WTC11 (cell line): ENCODE measurements at regions not wholly inside any gene's neighbourhood (a gene's known extent, or its start where the extent isn't known, plus 50 kb on each side); places are given as distances from the start of the nearest gene placed in this dataset.

ENCODE experiments used
- ATAC-seq: fragments of 200-7000 bp; cut with Tn5 transposase; 2 replicates; pipeline ENCODE4 v1.10.0; 2021; ENCODE audit warnings: mild to moderate bottlenecking, moderate library complexity
- CTCF ChIA-PET: fragments of 300-600 bp; sonication (Branson Sonifier 250); formaldehyde crosslinking; loops from one replicate; lab custom pipeline; 2021; ENCODE audit warnings: antibody characterized with exemption; lab: Charles Lee
- POLR2A ChIA-PET: fragments of 350-600 bp; sonication (Branson Sonifier 250); formaldehyde crosslinking; loops from one replicate; lab custom pipeline; 2021; ENCODE audit warnings: antibody characterized with exemption; lab: Charles Lee
- DNase-seq: peaks from one replicate; pipeline ENCODE4 v3.0.0; 2021; ENCODE audit warnings: low spot score
- H3K27ac Mint-ChIP-seq: 2 replicates; pipeline ENCODE4 v1.8.0; 2021; ENCODE audit warnings: mixed read lengths
- H3K27me3 Mint-ChIP-seq: 2 replicates; pipeline ENCODE4 v1.8.0; 2021; ENCODE audit warnings: low read depth, mild to moderate bottlenecking, moderate library complexity, mixed read lengths
- H3K36me3 Mint-ChIP-seq: 2 replicates; pipeline ENCODE4 v1.8.0; 2021; ENCODE audit warnings: mixed read lengths
- H3K4me1 Mint-ChIP-seq: 2 replicates; pipeline ENCODE4 v1.8.0; 2022; ENCODE audit warnings: mixed read lengths
- H3K4me3 Mint-ChIP-seq: 2 replicates; pipeline ENCODE4 v1.8.0; 2021; ENCODE audit warnings: mild to moderate bottlenecking, moderate library complexity, mixed read lengths
- H3K9me3 Mint-ChIP-seq: 2 replicates; pipeline ENCODE4 v1.8.0; 2021; ENCODE audit warnings: mixed read lengths
- ATF1 ChIP-seq: sonication (generic); formaldehyde crosslinking; IDR thresholded peaks from 2 replicates; pipeline ENCODE4 v1.8.1; 2023; ENCODE audit warnings: mild to moderate bottlenecking, moderate library complexity, missing genetic modification reagents
- GABPB1 ChIP-seq: sonication (generic); formaldehyde crosslinking; IDR thresholded peaks from 2 replicates; pipeline ENCODE4 v1.8.1; 2023; ENCODE audit warnings: mild to moderate bottlenecking, missing genetic modification reagents
- HMGA2 ChIP-seq: fragments of 250-450 bp; sonication (Bioruptor Pico); IDR thresholded peaks from 2 replicates; pipeline ENCODE4 v1.4.0; 2021; ENCODE audit warnings: mild to moderate bottlenecking, moderate library complexity
- MLX ChIP-seq: sonication (generic); formaldehyde crosslinking; IDR thresholded peaks from 2 replicates; pipeline ENCODE4 v1.8.1; 2023; ENCODE audit warnings: mild to moderate bottlenecking, missing genetic modification reagents, moderate library complexity
- NFATC4 ChIP-seq: fragments of 250-450 bp; sonication (Bioruptor Pico); IDR thresholded peaks from 2 replicates; pipeline ENCODE4 v1.9.0; 2021; ENCODE audit warnings: mild to moderate bottlenecking
- TCF7 ChIP-seq: sonication (generic); formaldehyde crosslinking; IDR thresholded peaks from 2 replicates; pipeline ENCODE4 v1.8.0; 2022; ENCODE audit warnings: mild to moderate bottlenecking, low read depth, missing genetic modification reagents, moderate library complexity
- TEAD4 ChIP-seq: sonication (generic); formaldehyde crosslinking; IDR thresholded peaks from 2 replicates; pipeline ENCODE4 v1.8.0; 2022; ENCODE audit warnings: mild to moderate bottlenecking, missing genetic modification reagents
- USF2 ChIP-seq: sonication (generic); formaldehyde crosslinking; IDR thresholded peaks from 2 replicates; pipeline ENCODE4 v1.8.1; 2023; ENCODE audit warnings: mild to moderate bottlenecking, missing genetic modification reagents, moderate library complexity
- ZBTB21 ChIP-seq: sonication (generic); formaldehyde crosslinking; IDR thresholded peaks from 2 replicates; pipeline ENCODE4 v1.8.1; 2023; ENCODE audit warnings: mild to moderate bottlenecking, missing genetic modification reagents, borderline replicate concordance
- ZNF219 ChIP-seq: sonication (generic); formaldehyde crosslinking; IDR thresholded peaks from 2 replicates; pipeline ENCODE4 v1.8.0; 2023; ENCODE audit warnings: missing genetic modification reagents, mild to moderate bottlenecking, borderline replicate concordance
- TF ChIP-seq, protein P1 (sequence below): sonication (generic); formaldehyde crosslinking; IDR thresholded peaks from 2 replicates; pipeline ENCODE4 v1.8.1; 2023; ENCODE audit warnings: mild to moderate bottlenecking, moderate library complexity, missing genetic modification reagents
- TF ChIP-seq, protein P2 (sequence below): sonication (generic); formaldehyde crosslinking; IDR thresholded peaks from 2 replicates; pipeline ENCODE4 v1.8.0; 2022; ENCODE audit warnings: missing genetic modification reagents

DNA sequence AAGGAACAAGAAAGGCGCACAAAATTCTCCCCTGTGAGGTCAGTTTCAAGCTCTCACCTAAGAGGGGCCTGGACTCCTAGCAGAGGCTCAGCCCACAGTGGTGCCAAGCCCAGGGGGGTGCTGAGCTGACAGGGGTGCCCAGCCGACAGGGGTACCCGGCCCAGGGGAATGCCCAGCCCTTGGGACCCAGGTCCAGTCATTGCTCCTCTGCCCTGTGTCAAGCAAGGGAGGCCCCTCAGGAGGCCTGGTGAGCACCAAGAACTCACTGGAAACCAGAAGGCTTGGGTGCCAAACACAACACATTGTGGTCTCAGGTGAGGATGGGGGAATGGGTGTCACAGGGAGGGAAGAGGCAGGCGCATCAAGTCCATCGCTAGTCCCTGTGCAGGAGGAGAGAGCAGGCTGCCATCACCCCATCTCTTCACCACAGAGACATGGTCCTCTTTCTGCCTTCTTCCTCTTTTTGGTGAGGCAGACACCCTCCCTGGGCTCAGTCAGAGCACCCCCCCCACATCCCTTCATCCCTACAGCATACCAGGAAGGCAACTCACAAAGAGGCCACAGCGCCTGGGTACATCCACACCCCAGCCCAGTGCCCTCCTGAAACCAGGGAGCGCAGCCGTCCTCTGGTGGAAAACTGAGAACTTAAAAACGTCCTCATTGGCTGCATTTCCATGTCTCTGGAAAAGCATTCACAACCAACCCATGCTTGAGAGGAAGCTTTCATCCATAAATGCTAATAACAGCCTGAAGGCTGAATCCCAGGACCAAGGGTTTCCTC lies 111.3 kb downstream of the BANF2 start:
- no peaks in the 10 kb centered on the region for H3K36me3 Mint-ChIP-seq
- TF ChIP-seq TEAD4, result no peak
- TF ChIP-seq, all 79 proteins: peak for 0
- Mint-ChIP-seq H3K4me3 (no peak overlapping the region), H3K27me3 (no peaks in the 10 kb centered on the region), H3K27ac (no peak overlapping the region), H3K9me3 (no peaks in the 10 kb centered on the region), H3K4me1 (peaks cover 18% of the 10 kb centered on the region)
- POLR2A ChIA-PET, result no interaction called here
- no peak for DNase-seq
- CTCF ChIA-PET, result interaction anchor here (1.0 kb wide), 1 partner anchor 74 kb away, joined by 5 read pairs; no protein-coding TSS in a partner anchor
- ATAC-seq, result no peak

GRCh38 chr20:17810062-17810631 lies 110.4 kb downstream of the BANF2 start:
- ATAC-seq (no peak), DNase-seq (no peak)
- H3K27me3 Mint-ChIP-seq, result no peaks in the 10 kb centered on the region
- no peak for TF ChIP-seq NFATC4 (CRISPR knock-in tag)
- peak; percentile 36; the same call in 1 of the 2 replicates for TF ChIP-seq USF2 (CRISPR knock-in tag)
- peak; percentile 10; the same call in 1 of the 2 replicates for TF ChIP-seq GABPB1
- TF ChIP-seq, protein P1, sequence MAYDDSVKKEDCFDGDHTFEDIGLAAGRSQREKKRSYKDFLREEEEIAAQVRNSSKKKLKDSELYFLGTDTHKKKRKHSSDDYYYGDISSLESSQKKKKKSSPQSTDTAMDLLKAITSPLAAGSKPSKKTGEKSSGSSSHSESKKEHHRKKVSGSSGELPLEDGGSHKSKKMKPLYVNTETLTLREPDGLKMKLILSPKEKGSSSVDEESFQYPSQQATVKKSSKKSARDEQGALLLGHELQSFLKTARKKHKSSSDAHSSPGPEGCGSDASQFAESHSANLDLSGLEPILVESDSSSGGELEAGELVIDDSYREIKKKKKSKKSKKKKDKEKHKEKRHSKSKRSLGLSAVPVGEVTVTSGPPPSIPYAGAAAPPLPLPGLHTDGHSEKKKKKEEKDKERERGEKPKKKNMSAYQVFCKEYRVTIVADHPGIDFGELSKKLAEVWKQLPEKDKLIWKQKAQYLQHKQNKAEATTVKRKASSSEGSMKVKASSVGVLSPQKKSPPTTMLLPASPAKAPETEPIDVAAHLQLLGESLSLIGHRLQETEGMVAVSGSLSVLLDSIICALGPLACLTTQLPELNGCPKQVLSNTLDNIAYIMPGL, result no peak
- no peak for TF ChIP-seq ATF1 (CRISPR knock-in tag)
- no peak for TF ChIP-seq TCF7 (CRISPR knock-in tag)
- ChIA-PET POLR2A (no interaction called here), CTCF (interaction anchor here (1.0 kb wide), 1 partner anchor 75 kb away, joined by 5 read pairs; no protein-coding TSS in a partner anchor)
- H3K9me3 Mint-ChIP-seq, result no peaks in the 10 kb centered on the region
- H3K4me3 Mint-ChIP-seq, result no peak overlapping the region
- H3K4me1 Mint-ChIP-seq, result peaks cover 18% of the 10 kb centered on the region
- no peaks in the 10 kb centered on the region for H3K36me3 Mint-ChIP-seq
- no peak overlapping the region for H3K27ac Mint-ChIP-seq

- H3K27ac Mint-ChIP-seq, result no peak overlapping the region
- POLR2A ChIA-PET, result no interaction called here
- H3K4me3 Mint-ChIP-seq, result no peak overlapping the region
- no peaks in the 10 kb centered on the region for H3K9me3 Mint-ChIP-seq
- TF ChIP-seq MLX (CRISPR knock-in tag), result no peak
- no peak for TF ChIP-seq ZNF219 (CRISPR knock-in tag)
- TF ChIP-seq, protein P2, sequence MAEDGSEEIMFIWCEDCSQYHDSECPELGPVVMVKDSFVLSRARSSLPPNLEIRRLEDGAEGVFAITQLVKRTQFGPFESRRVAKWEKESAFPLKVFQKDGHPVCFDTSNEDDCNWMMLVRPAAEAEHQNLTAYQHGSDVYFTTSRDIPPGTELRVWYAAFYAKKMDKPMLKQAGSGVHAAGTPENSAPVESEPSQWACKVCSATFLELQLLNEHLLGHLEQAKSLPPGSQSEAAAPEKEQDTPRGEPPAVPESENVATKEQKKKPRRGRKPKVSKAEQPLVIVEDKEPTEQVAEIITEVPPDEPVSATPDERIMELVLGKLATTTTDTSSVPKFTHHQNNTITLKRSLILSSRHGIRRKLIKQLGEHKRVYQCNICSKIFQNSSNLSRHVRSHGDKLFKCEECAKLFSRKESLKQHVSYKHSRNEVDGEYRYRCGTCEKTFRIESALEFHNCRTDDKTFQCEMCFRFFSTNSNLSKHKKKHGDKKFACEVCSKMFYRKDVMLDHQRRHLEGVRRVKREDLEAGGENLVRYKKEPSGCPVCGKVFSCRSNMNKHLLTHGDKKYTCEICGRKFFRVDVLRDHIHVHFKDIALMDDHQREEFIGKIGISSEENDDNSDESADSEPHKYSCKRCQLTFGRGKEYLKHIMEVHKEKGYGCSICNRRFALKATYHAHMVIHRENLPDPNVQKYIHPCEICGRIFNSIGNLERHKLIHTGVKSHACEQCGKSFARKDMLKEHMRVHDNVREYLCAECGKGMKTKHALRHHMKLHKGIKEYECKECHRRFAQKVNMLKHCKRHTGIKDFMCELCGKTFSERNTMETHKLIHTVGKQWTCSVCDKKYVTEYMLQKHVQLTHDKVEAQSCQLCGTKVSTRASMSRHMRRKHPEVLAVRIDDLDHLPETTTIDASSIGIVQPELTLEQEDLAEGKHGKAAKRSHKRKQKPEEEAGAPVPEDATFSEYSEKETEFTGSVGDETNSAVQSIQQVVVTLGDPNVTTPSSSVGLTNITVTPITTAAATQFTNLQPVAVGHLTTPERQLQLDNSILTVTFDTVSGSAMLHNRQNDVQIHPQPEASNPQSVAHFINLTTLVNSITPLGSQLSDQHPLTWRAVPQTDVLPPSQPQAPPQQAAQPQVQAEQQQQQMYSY, result peak; percentile 92
- TF ChIP-seq ZBTB21 (CRISPR knock-in tag), result no peak
- TF ChIP-seq HMGA2, result no peak
- H3K4me1 Mint-ChIP-seq, result peaks cover 18% of the 10 kb centered on the region
- no peak for DNase-seq
- no peaks in the 10 kb centered on the region for H3K27me3 Mint-ChIP-seq
- CTCF ChIA-PET, result interaction anchor here (1.0 kb wide), 1 partner anchor 75 kb away, joined by 5 read pairs; no protein-coding TSS in a partner anchor
- ATAC-seq, result peak; percentile 61
- H3K36me3 Mint-ChIP-seq, result no peaks in the 10 kb centered on the region
Measured at GRCh38 chr20:17809362-17810061, 109.7 kb downstream of the BANF2 start.
